Activated CD8-positive, alpha-beta memory T cell treated with anti-CD3 and anti-CD28 coated beads, Interleukin-2, amount 50 U/mL, for 24 hours (primary cell): ENCODE measurements at regions not wholly inside any gene's neighbourhood (a gene's known extent, or its start where the extent isn't known, plus 50 kb on each side); places are given as distances from the start of the nearest gene placed in this dataset.

Source experiments
- DNase-seq: peaks from one replicate; pipeline ENCODE4 v3.0.0-alpha.2; 2020; ENCODE audit errors: extremely low read depth

GRCh38 chr6:141164042-141164743, 968.5 kb upstream of the GJE1 start:
- no peak for DNase-seq

- no peak for DNase-seq
Measured at GRCh38 chr6:141163107-141163506, 969.6 kb upstream of the GJE1 start.

- DNase-seq, result no peak
Measured at GRCh38 chr6:141158740-141159139, 974.0 kb upstream of the GJE1 start.

- DNase-seq, result no peak
Measured at GRCh38 chr6:141153563-141153962, 979.2 kb upstream of the GJE1 start.

GRCh38 chr6:141152951-141153350, 979.8 kb upstream of the GJE1 start:
- no peak for DNase-seq

- DNase-seq, result no peak
Measured at GRCh38 chr6:141151710-141152417, 980.9 kb upstream of the GJE1 start.

GRCh38 chr6:141141870-141142269, 990.9 kb upstream of the GJE1 start:
- DNase-seq, result no peak

- no peak for DNase-seq
Measured at GRCh38 chr6:141140905-141141304, 991.8 kb upstream of the GJE1 start.

GRCh38 chr6:141139461-141139860, 993.3 kb upstream of the GJE1 start:
- DNase-seq, result no peak

GRCh38 chr6:141134723-141135122, 998.0 kb upstream of the GJE1 start:
- no peak for DNase-seq

- no peak for DNase-seq
Measured at GRCh38 chr6:141133836-141134235, 998.9 kb upstream of the GJE1 start.

- no peak for DNase-seq
Measured at GRCh38 chr6:141133346-141133745, 999.4 kb upstream of the GJE1 start.

GRCh38 chr6:141131616-141132015, 1001.1 kb upstream of the GJE1 start:
- DNase-seq, result no peak

- no peak for DNase-seq
Measured at GRCh38 chr6:141123497-141123896, 1009.2 kb upstream of the GJE1 start.

- no peak for DNase-seq
Measured at GRCh38 chr6:141123049-141123448, 1009.7 kb upstream of the GJE1 start.

- DNase-seq, result no peak
Measured at GRCh38 chr6:141118991-141119390, 1013.7 kb upstream of the GJE1 start.

- DNase-seq, result no peak
Measured at GRCh38 chr6:141117874-141118273, 1014.9 kb upstream of the GJE1 start.

- DNase-seq, result no peak
Measured at GRCh38 chr6:141110481-141110880, 1022.2 kb upstream of the GJE1 start.

- DNase-seq, result no peak
Measured at GRCh38 chr6:141107591-141108160, 1025.0 kb upstream of the GJE1 start.

GRCh38 chr6:141105481-141105880, 1027.2 kb upstream of the GJE1 start:
- no peak for DNase-seq

- no peak for DNase-seq
Measured at GRCh38 chr6:141103246-141103645, 1029.5 kb upstream of the GJE1 start.

GRCh38 chr6:141097471-141097870, 1035.3 kb upstream of the GJE1 start:
- DNase-seq, result no peak

- no peak for DNase-seq
Measured at GRCh38 chr6:141095308-141095707, 1037.4 kb upstream of the GJE1 start.
